GM12892 (cell line): ENCODE measurements at regions not wholly inside any gene's neighbourhood (a gene's known extent, or its start where the extent isn't known, plus 50 kb on each side); places are given as distances from the start of the nearest gene placed in this dataset.

Experiments used
- POLR2A ChIP-seq: IDR thresholded peaks from 2 replicates; pipeline ENCODE4 v1.6.1; 2011; ENCODE audit warnings: low read depth, low read length, control low read depth
- POLR2AphosphoS5 ChIP-seq: IDR thresholded peaks from 2 replicates; pipeline ENCODE4 v1.6.1; 2011; ENCODE audit warnings: low read depth, low read length, control low read depth
- TAF1 ChIP-seq: IDR thresholded peaks from 2 replicates; pipeline ENCODE4 v1.6.1; 2011; ENCODE audit warnings: low read depth, mild to moderate bottlenecking, control low read depth, low read length, borderline replicate concordance

- TF ChIP-seq POLR2A: no peak
- no peak for TF ChIP-seq POLR2AphosphoS5
- no peak for TF ChIP-seq TAF1
Observed at GRCh38 chr11:116654526-116654925, 118.3 kb downstream of the BUD13 start.
